ENCODE measurements at regions not wholly inside any gene's neighbourhood (a gene's known extent, or its start where the extent isn't known, plus 50 kb on each side); places are given as distances from the start of the nearest gene placed in this dataset.

DNA sequence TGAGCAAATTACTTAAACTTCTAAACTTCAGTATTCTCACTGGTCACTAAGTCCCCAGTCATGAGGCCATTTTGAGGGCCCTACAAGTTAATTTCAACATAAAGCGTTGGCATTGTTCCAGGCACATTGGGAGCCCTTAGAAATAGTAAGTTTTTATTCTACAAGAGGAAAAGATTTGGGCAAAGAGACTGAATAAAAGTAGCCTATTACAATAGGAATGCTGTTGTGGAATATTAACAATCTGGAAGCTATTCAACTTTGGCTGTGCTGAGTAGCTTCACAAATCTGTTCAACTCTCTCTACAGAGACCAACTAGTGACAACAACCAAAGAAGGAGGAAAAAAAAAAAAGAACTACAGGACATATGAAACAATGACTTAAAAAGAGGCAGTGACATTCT lies 1287.5 kb upstream of the NXPH2 start:
- no peaks in the 10 kb centered on the region for H3K9me3 ChIP-seq (ENCODE audit: control extremely low read depth in 1 of 5, control insufficient read depth in 4 of 5, insufficient read depth in 2 of 5, low read depth in 1 of 5, low read length in 4 of 5)
- H3K4me1 ChIP-seq (ENCODE audit: control extremely low read depth in 1 of 4, control insufficient read depth in 4 of 4, insufficient read depth in 4 of 4, low read length in 3 of 4), result no peaks in the 10 kb centered on the region
- H3K4me3 ChIP-seq (ENCODE audit: control insufficient read depth in 1 of 7, extremely low read depth in 1 of 7, insufficient read depth in 4 of 7, low read depth in 2 of 7, low read length in 6 of 7), result no peak overlapping the region
- WGBS (ENCODE audit: insufficient coverage), result no CpG with 5 or more reads among the region's 1 CpG
- H3K36me3 ChIP-seq (ENCODE audit: control insufficient read depth in 4 of 4, insufficient read depth in 4 of 4, low read length in 3 of 4), result no peaks in the 10 kb centered on the region
- DNase-seq, result no peak
- CTCF ChIA-PET, result no interaction called here
- H3K27ac ChIP-seq (ENCODE audit: insufficient read depth in 1 of 2, low read depth in 1 of 2, low read length in 2 of 2, poor library complexity in 1 of 2, severe bottlenecking in 2 of 2), result no peak overlapping the region
- POLR2A ChIA-PET, result no interaction called here
- no peaks in the 10 kb centered on the region for H3K27me3 ChIP-seq (replicated peaks in 2 of 5; ENCODE audit: control insufficient read depth in 4 of 5, insufficient read depth in 5 of 5, low read length in 4 of 5)

DNA sequence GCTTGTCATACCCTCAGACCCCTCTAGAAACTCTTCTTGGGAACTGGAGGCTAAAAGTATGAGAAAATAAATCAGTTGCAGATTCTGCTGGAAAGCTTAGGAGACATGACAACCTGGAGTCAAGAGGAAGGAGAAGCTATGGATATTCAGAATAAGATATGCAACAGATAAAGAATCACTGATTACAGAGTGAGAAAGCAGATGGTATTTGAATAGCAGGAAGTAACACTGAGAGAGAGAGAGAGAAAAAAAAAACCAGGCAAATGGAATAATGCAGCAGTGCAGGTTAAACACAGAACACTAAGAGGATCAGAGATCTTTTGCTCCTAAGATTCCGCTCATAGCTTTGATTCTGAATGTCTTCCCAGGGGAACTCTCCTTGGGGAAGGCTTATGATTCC lies 1284.1 kb upstream of the NXPH2 start:
- no peak overlapping the region for H3K27ac ChIP-seq (ENCODE audit: insufficient read depth in 1 of 2, low read depth in 1 of 2, low read length in 2 of 2, poor library complexity in 1 of 2, severe bottlenecking in 2 of 2)
- WGBS (ENCODE audit: insufficient coverage), result 100% methylated on average over 1 of the region's 1 CpG
- no peaks in the 10 kb centered on the region for H3K36me3 ChIP-seq (ENCODE audit: control insufficient read depth in 4 of 4, insufficient read depth in 4 of 4, low read length in 3 of 4)
- no peaks in the 10 kb centered on the region for H3K9me3 ChIP-seq (ENCODE audit: control extremely low read depth in 1 of 5, control insufficient read depth in 4 of 5, insufficient read depth in 2 of 5, low read depth in 1 of 5, low read length in 4 of 5)
- H3K27me3 ChIP-seq (replicated peaks in 2 of 5; ENCODE audit: control insufficient read depth in 4 of 5, insufficient read depth in 5 of 5, low read length in 4 of 5), result no peaks in the 10 kb centered on the region
- POLR2A ChIA-PET, result no interaction called here
- CTCF ChIA-PET, result interaction anchor here (0.6 kb wide), 1 partner anchor 730 kb away, joined by 3 read pairs; no protein-coding TSS in a partner anchor
- H3K4me3 ChIP-seq (ENCODE audit: control insufficient read depth in 1 of 7, extremely low read depth in 1 of 7, insufficient read depth in 4 of 7, low read depth in 2 of 7, low read length in 6 of 7), result no peak overlapping the region
- DNase-seq, result no peak
- H3K4me1 ChIP-seq (ENCODE audit: control extremely low read depth in 1 of 4, control insufficient read depth in 4 of 4, insufficient read depth in 4 of 4, low read length in 3 of 4), result no peaks in the 10 kb centered on the region

DNA sequence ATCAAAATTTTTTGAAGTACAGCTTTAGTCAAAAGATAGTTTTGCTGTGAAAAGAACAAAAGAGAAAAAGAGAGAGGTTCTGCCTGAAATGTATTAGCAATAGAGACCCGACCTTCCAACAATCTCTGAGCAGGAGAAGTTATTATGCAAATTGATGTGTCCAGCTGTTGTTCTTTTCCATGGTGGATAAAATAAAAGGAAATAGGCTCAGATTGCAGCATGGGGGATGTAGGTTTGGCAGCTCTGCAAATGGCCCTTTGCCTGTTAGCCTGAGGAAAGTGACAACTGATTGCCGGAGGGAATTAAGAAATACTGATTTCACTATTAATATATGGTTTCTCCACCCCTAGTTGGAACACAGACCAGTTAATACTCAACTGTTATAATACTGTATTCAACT lies 1283.2 kb upstream of the NXPH2 start:
- WGBS (ENCODE audit: insufficient coverage), result 100% methylated on average over 1 of the region's 2 CpGs
- no peak overlapping the region for H3K4me3 ChIP-seq (ENCODE audit: control insufficient read depth in 1 of 7, extremely low read depth in 1 of 7, insufficient read depth in 4 of 7, low read depth in 2 of 7, low read length in 6 of 7)
- no peaks in the 10 kb centered on the region for H3K27me3 ChIP-seq (replicated peaks in 2 of 5; ENCODE audit: control insufficient read depth in 4 of 5, insufficient read depth in 5 of 5, low read length in 4 of 5)
- H3K4me1 ChIP-seq (ENCODE audit: control extremely low read depth in 1 of 4, control insufficient read depth in 4 of 4, insufficient read depth in 4 of 4, low read length in 3 of 4), result no peaks in the 10 kb centered on the region
- ChIA-PET POLR2A (no interaction called here), CTCF (no interaction called here)
- no peaks in the 10 kb centered on the region for H3K9me3 ChIP-seq (ENCODE audit: control extremely low read depth in 1 of 5, control insufficient read depth in 4 of 5, insufficient read depth in 2 of 5, low read depth in 1 of 5, low read length in 4 of 5)
- H3K36me3 ChIP-seq (ENCODE audit: control insufficient read depth in 4 of 4, insufficient read depth in 4 of 4, low read length in 3 of 4), result no peaks in the 10 kb centered on the region
- H3K27ac ChIP-seq (ENCODE audit: insufficient read depth in 1 of 2, low read depth in 1 of 2, low read length in 2 of 2, poor library complexity in 1 of 2, severe bottlenecking in 2 of 2), result no peak overlapping the region
- no peak for DNase-seq

DNA sequence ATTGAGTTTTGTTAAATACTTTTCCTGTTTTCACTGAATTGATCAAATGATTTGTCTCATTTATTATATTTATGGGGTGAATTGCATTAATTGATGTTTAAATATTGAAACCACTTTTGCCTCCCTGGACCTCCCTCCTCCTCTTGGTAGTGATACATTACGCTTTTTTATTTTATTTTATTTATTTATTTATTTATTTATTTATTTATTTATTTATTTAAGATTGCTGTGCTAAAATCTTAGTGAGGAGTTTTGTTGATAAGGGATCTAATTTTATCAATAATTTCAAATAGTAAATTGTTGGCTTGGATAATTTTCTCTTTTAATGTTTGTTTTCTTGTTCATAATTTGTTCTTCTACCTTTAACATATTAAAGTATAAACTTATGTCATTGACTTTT lies 1281.0 kb upstream of the NXPH2 start:
- DNase-seq, result no peak
- POLR2A ChIA-PET, result no interaction called here
- CTCF ChIA-PET, result no interaction called here
- no CpG with 5 or more reads among the region's 1 CpG for WGBS (ENCODE audit: insufficient coverage)
- no peaks in the 10 kb centered on the region for H3K9me3 ChIP-seq (ENCODE audit: control extremely low read depth in 1 of 5, control insufficient read depth in 4 of 5, insufficient read depth in 2 of 5, low read depth in 1 of 5, low read length in 4 of 5)
- no peak overlapping the region for H3K27ac ChIP-seq (ENCODE audit: insufficient read depth in 1 of 2, low read depth in 1 of 2, low read length in 2 of 2, poor library complexity in 1 of 2, severe bottlenecking in 2 of 2)
- no peak overlapping the region for H3K4me3 ChIP-seq (ENCODE audit: control insufficient read depth in 1 of 7, extremely low read depth in 1 of 7, insufficient read depth in 4 of 7, low read depth in 2 of 7, low read length in 6 of 7)
- H3K36me3 ChIP-seq (ENCODE audit: control insufficient read depth in 4 of 4, insufficient read depth in 4 of 4, low read length in 3 of 4), result no peaks in the 10 kb centered on the region
- H3K27me3 ChIP-seq (replicated peaks in 2 of 5; ENCODE audit: control insufficient read depth in 4 of 5, insufficient read depth in 5 of 5, low read length in 4 of 5), result no peaks in the 10 kb centered on the region
- H3K4me1 ChIP-seq (ENCODE audit: control extremely low read depth in 1 of 4, control insufficient read depth in 4 of 4, insufficient read depth in 4 of 4, low read length in 3 of 4), result no peaks in the 10 kb centered on the region

DNA sequence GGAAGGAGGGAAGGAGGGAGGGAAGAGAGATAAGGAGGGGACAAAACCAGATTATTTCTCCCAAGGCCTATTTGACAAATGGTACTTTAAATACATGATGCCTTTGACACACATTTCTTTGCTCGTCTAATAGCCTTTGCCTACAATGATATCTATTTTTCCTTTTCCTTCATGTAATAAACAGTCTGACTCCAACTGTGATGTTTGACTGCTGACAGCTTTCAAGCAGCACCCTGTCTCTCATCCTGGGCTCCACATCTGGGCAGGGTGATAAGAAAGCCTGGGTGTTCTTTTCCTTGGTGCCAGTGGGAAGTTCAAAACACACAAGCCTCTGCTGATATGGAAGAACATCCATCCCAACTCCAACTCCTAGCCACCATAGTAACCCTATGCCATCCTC lies 1277.7 kb upstream of the NXPH2 start:
- WGBS (ENCODE audit: insufficient coverage), result no CpG with 5 or more reads among the region's 1 CpG
- Histone ChIP-seq H3K36me3 (ENCODE audit: control insufficient read depth in 4 of 4, insufficient read depth in 4 of 4, low read length in 3 of 4) (no peaks in the 10 kb centered on the region), H3K4me3 (ENCODE audit: control insufficient read depth in 1 of 7, extremely low read depth in 1 of 7, insufficient read depth in 4 of 7, low read depth in 2 of 7, low read length in 6 of 7) (no peak overlapping the region), H3K27ac (ENCODE audit: insufficient read depth in 1 of 2, low read depth in 1 of 2, low read length in 2 of 2, poor library complexity in 1 of 2, severe bottlenecking in 2 of 2) (no peak overlapping the region), H3K27me3 (replicated peaks in 2 of 5; ENCODE audit: control insufficient read depth in 4 of 5, insufficient read depth in 5 of 5, low read length in 4 of 5) (no peaks in the 10 kb centered on the region), H3K9me3 (ENCODE audit: control extremely low read depth in 1 of 5, control insufficient read depth in 4 of 5, insufficient read depth in 2 of 5, low read depth in 1 of 5, low read length in 4 of 5) (no peaks in the 10 kb centered on the region), H3K4me1 (ENCODE audit: control extremely low read depth in 1 of 4, control insufficient read depth in 4 of 4, insufficient read depth in 4 of 4, low read length in 3 of 4) (no peaks in the 10 kb centered on the region)
- ChIA-PET CTCF (no interaction called here), POLR2A (no interaction called here)
- no peak for DNase-seq

DNA sequence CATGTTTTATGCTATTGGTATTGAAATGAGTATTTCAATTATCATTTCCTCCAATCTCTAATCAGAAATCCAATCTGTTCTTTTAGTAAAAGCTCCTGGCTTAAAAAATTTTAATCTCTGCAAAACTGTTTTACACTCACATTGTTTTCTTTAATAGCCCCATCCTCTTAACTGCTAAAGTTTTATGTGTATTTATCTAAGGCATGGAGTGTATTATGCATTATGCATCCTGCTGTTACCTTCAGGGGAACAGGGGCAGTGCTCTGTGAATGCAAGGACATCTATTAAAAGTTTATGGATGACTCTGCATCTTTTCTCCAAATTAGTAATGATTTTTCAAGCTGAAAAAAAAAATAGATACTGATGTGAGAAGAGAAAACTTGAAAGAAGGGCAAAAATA lies 1261.6 kb upstream of the NXPH2 start:
- H3K36me3 ChIP-seq (ENCODE audit: control insufficient read depth in 4 of 4, insufficient read depth in 4 of 4, low read length in 3 of 4), result no peaks in the 10 kb centered on the region
- DNase-seq, result no peak
- H3K27me3 ChIP-seq (replicated peaks in 2 of 5; ENCODE audit: control insufficient read depth in 4 of 5, insufficient read depth in 5 of 5, low read length in 4 of 5), result no peaks in the 10 kb centered on the region
- CTCF ChIA-PET, result no interaction called here
- no peak overlapping the region for H3K27ac ChIP-seq (ENCODE audit: insufficient read depth in 1 of 2, low read depth in 1 of 2, low read length in 2 of 2, poor library complexity in 1 of 2, severe bottlenecking in 2 of 2)
- POLR2A ChIA-PET, result no interaction called here
- no peaks in the 10 kb centered on the region for H3K4me1 ChIP-seq (ENCODE audit: control extremely low read depth in 1 of 4, control insufficient read depth in 4 of 4, insufficient read depth in 4 of 4, low read length in 3 of 4)
- peaks cover 0 to under 1% (median 0%) of the 10 kb centered on the region in 5 experiments for H3K9me3 ChIP-seq (ENCODE audit: control extremely low read depth in 1 of 5, control insufficient read depth in 4 of 5, insufficient read depth in 2 of 5, low read depth in 1 of 5, low read length in 4 of 5)
- no peak overlapping the region for H3K4me3 ChIP-seq (ENCODE audit: control insufficient read depth in 1 of 7, extremely low read depth in 1 of 7, insufficient read depth in 4 of 7, low read depth in 2 of 7, low read length in 6 of 7)

DNA sequence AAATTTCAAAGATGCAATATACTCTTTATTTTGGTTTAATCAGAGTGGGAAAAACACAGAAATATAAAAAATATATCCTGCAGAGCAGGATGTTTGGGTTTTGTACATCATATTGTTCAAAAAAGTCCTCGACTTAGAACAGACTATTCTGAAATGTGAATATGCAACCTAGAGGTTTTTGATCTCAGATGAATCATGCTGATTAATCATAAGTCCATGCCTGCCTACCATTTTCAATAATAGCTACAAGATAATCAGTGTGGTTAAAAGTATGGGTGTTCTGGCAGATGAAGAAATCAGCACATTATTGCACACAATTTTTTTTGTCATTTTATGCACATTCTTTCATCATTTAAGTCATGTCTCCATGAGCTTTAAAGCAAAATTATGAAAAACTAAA lies 1261.0 kb upstream of the NXPH2 start:
- no peaks in the 10 kb centered on the region for H3K36me3 ChIP-seq (ENCODE audit: control insufficient read depth in 4 of 4, insufficient read depth in 4 of 4, low read length in 3 of 4)
- no peak for DNase-seq
- no peaks in the 10 kb centered on the region for H3K27me3 ChIP-seq (replicated peaks in 2 of 5; ENCODE audit: control insufficient read depth in 4 of 5, insufficient read depth in 5 of 5, low read length in 4 of 5)
- no CpG with 5 or more reads among the region's 1 CpG for WGBS (ENCODE audit: insufficient coverage)
- no peak overlapping the region for H3K27ac ChIP-seq (ENCODE audit: insufficient read depth in 1 of 2, low read depth in 1 of 2, low read length in 2 of 2, poor library complexity in 1 of 2, severe bottlenecking in 2 of 2)
- peaks cover 0 to 3% (median 0%) of the 10 kb centered on the region in 5 experiments for H3K9me3 ChIP-seq (ENCODE audit: control extremely low read depth in 1 of 5, control insufficient read depth in 4 of 5, insufficient read depth in 2 of 5, low read depth in 1 of 5, low read length in 4 of 5)
- no peaks in the 10 kb centered on the region for H3K4me1 ChIP-seq (ENCODE audit: control extremely low read depth in 1 of 4, control insufficient read depth in 4 of 4, insufficient read depth in 4 of 4, low read length in 3 of 4)
- POLR2A ChIA-PET, result no interaction called here
- CTCF ChIA-PET, result no interaction called here
- no peak overlapping the region for H3K4me3 ChIP-seq (ENCODE audit: control insufficient read depth in 1 of 7, extremely low read depth in 1 of 7, insufficient read depth in 4 of 7, low read depth in 2 of 7, low read length in 6 of 7)

DNA sequence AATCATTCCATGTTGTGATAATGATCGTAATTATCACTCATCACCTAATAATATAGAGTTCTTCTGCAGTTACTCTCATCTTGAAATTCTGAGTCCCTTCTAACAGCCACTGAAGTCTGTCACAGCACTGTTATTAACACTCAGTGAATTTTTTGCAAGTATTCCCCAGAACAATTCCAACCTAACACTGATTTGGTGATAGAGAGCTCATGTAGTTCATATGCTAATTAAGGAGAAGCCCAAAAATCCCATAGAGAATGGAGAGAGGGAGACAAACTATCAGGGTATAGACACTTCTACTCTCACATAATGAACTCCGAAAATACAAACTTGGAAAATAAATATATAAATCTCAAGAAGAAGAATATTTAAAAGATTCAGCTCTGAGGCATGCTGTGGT lies 1253.4 kb upstream of the NXPH2 start:
- H3K27me3 ChIP-seq (replicated peaks in 2 of 5; ENCODE audit: control insufficient read depth in 4 of 5, insufficient read depth in 5 of 5, low read length in 4 of 5), result no peaks in the 10 kb centered on the region
- peaks cover 0 to 3% (median 0%) of the 10 kb centered on the region in 5 experiments for H3K9me3 ChIP-seq (ENCODE audit: control extremely low read depth in 1 of 5, control insufficient read depth in 4 of 5, insufficient read depth in 2 of 5, low read depth in 1 of 5, low read length in 4 of 5)
- no peaks in the 10 kb centered on the region for H3K36me3 ChIP-seq (ENCODE audit: control insufficient read depth in 4 of 4, insufficient read depth in 4 of 4, low read length in 3 of 4)
- 100% methylated on average over 1 of the region's 2 CpGs for WGBS (ENCODE audit: insufficient coverage)
- DNase-seq, result no peak
- H3K4me3 ChIP-seq (ENCODE audit: control insufficient read depth in 1 of 7, extremely low read depth in 1 of 7, insufficient read depth in 4 of 7, low read depth in 2 of 7, low read length in 6 of 7), result no peak overlapping the region
- CTCF ChIA-PET, result no interaction called here
- no peak overlapping the region for H3K27ac ChIP-seq (ENCODE audit: insufficient read depth in 1 of 2, low read depth in 1 of 2, low read length in 2 of 2, poor library complexity in 1 of 2, severe bottlenecking in 2 of 2)
- H3K4me1 ChIP-seq (ENCODE audit: control extremely low read depth in 1 of 4, control insufficient read depth in 4 of 4, insufficient read depth in 4 of 4, low read length in 3 of 4), result no peaks in the 10 kb centered on the region
- POLR2A ChIA-PET, result no interaction called here
